ENCODE measurements at regions not wholly inside any gene's neighbourhood (a gene's known extent, or its start where the extent isn't known, plus 50 kb on each side); places are given as distances from the start of the nearest gene placed in this dataset.

DNA sequence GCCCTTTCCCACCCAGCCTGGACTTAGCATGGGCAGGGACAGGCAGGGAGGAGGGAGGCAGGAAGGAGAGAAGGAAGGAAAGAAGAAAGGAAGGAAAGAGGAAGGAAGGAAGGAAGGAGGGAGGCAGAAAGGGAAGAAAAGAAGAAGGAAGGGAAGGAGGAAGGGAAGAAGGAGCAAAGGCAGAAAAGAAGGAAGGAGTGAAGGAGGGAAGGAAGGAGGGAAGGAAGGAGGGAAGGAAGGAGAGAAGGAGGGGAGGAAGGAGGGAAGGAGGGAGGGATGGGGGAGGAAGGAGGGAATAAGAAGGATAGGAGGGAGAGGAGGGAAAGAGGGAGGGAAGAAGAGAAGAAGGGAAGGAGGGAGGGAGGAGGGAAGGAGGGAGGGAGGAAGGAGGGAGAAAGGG, 110.4 kb downstream of the SALL1 start:
- TF ChIP-seq, protein P1, sequence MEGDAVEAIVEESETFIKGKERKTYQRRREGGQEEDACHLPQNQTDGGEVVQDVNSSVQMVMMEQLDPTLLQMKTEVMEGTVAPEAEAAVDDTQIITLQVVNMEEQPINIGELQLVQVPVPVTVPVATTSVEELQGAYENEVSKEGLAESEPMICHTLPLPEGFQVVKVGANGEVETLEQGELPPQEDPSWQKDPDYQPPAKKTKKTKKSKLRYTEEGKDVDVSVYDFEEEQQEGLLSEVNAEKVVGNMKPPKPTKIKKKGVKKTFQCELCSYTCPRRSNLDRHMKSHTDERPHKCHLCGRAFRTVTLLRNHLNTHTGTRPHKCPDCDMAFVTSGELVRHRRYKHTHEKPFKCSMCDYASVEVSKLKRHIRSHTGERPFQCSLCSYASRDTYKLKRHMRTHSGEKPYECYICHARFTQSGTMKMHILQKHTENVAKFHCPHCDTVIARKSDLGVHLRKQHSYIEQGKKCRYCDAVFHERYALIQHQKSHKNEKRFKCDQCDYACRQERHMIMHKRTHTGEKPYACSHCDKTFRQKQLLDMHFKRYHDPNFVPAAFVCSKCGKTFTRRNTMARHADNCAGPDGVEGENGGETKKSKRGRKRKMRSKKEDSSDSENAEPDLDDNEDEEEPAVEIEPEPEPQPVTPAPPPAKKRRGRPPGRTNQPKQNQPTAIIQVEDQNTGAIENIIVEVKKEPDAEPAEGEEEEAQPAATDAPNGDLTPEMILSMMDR (IDR thresholded peaks at IDR 0.05), result no peak
- TF ChIP-seq POLR2A (IDR thresholded peaks at IDR 0.05), result no peak
